GM18517 (cell line): ENCODE measurements at regions not wholly inside any gene's neighbourhood (a gene's known extent, or its start where the extent isn't known, plus 50 kb on each side); places are given as distances from the start of the nearest gene placed in this dataset.
"Not testable (repeated sequence)": the region's sequence is repeated elsewhere in the genome, so short reads cannot be mapped to it uniquely, and the experiment has no call there.

Experiments used
- ATAC-seq: cut with Tn5 transposase; IDR thresholded peaks from one replicate; pipeline ENCODE4 v1.9.1; 2021; ENCODE audit warnings: mild to moderate bottlenecking, moderate library complexity; ENCODE audit not compliant: unreplicated experiment

DNA sequence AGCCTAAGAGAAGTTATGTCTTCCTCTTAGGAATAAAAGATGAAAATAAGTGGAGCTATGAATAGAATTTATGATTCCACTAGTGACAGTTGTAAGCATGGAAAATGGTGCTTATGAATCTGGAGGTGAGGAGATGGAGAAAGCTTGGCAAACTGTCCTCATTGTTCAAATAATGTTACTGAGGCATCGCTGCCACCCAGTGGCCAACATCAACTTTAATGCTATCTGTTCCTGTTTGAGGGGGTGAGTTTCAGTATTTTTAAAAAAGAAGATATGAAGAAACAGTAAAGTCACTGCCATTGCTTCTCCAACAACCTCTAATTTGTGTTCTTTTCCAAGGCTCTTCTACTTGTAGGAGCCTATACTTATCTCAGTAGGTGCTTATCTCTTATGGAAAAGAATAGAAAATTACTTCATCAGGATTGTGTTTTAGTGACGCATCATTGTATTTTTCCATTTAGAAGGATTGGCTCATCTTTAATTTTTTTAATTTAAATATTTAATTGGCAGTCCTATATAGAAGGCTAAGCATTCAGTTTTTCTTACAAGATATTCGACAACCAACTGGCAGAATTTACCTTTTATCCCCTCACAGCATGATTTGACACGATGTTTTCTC lies 260.4 kb upstream of the P2RY1 start:
- peak; percentile 83 for ATAC-seq

- ATAC-seq = no peak
Observed at GRCh38 chr3:152578769-152579168, 256.2 kb upstream of the P2RY1 start.

DNA sequence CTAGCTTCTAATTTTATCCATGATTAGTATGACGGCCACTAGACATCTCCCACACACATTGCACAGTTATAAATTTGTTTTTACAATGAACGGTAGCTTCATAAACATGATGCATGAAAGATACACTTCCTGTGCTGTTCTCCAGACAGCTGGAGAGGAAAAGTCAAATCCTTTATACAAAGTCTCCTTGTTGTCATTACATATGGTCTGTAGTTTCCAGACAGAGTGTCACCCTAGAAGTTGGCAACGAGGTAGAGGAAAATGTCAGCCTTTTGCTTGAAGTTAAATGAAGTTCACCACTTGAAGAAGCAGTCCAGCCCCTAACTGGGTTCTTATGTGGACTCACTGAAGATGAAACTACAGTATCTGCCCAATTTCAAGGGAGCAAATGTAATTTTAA lies 253.0 kb upstream of the P2RY1 start:
- ATAC-seq = no peak

GRCh38 chr3:152583963-152584362 lies 251.0 kb upstream of the P2RY1 start:
- ATAC-seq = no peak

GRCh38 chr3:152586974-152587373 lies 248.0 kb upstream of the P2RY1 start:
- no peak for ATAC-seq

- ATAC-seq = no peak
Observed at GRCh38 chr3:152587861-152588260, 247.1 kb upstream of the P2RY1 start.

- ATAC-seq = no peak
Observed at GRCh38 chr3:152589644-152590043, 245.3 kb upstream of the P2RY1 start.

GRCh38 chr3:152591515-152591914 lies 243.4 kb upstream of the P2RY1 start:
- no peak for ATAC-seq

DNA sequence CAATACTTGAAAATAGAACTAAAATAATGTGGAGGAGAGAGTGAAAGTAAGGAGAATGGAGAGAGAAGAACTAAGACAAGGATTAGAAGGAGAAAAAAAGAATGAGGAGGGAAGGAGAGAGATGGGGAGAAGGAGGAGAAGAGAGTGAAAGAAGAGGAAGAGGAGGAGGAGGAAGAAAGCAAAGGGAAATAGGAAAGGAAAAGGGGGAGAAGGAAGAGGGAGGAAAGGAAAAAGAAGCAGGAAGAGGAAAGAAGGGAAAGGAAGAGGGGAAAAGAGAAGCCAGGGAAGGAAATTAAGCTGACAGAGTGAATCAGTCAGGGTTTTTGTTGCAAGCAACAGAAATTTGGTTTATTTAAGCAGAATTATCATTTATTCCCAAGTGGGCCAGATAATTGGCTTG lies 241.7 kb upstream of the P2RY1 start:
- no peak for ATAC-seq

DNA sequence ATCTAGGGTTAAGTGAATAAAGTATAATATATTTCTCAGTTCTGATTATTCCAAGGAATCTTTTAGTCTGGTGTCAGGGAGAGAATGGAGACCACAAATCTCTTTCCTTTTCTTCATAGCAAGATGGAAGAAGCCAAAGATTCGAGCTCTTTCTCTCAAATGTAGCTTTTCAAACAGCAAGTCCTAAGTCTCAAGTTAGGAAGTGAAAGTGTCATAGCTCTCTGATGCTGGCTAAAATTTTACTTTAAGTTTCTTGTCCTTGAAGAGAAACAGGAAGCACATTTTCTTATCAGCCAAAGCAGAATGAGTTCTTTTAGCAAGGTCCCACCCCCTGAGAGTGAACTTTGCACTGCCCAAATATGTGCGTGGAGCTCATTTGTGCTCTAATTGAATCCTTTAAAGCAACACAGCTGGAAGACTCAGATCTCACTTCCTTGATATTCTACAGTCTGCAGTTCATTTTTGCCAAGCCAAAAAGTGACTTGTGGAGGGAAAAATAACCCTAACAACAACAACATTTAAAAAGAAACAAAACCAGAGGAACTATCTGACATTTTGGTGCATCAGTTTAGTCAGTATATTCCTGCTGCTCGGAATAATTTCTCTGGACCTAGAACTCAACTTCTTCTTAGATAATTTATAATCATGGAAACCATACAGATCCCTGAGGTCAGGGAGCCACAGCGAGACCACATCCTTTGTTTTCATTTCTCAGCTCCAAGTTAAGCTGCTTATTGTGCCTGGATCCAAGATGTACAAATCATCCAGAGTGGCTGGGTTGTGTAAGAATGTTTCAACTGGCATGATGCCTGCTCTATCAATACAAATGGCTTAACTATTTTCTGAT lies 238.7 kb upstream of the P2RY1 start:
- peak; percentile 100 for ATAC-seq

- not testable (repeated sequence) for ATAC-seq
Observed at GRCh38 chr3:152596832-152597231, 238.1 kb upstream of the P2RY1 start.

DNA sequence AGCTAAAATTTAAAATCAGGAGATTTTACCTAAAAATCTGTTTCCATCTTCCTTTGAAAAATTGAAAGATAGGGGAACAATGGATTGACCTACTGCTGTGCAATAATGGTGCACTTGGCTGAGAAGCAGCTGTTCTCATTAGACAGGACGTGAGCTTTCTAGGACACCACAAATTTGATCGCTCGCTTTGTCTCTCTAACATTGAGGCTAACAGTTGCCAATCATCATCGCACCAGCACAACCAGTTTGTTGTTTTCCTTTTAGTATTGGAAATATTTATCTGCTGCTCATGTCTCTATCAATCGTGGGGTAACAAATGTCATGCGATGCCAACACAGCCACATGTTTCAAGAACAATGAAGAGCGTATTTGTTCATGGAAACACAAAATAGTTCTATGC lies 228.8 kb upstream of the P2RY1 start:
- ATAC-seq = no peak

DNA sequence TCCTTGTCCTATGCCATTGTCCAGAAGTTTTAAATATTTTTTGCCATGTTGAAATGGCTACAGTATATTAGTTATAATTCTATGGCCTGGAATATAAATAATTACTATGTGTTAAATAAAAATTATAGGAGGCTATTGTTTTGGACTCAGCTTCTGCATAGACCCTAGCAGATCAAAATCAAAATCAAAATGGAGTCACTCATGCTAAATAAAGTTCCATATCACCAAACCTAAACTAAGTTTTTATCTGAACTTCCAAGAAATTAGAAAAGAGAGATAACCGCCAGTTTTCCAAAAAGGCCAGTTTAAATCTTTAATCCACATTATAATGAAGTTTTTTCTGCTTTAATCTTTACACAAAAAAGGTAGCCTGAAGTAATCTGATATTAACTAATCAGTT lies 227.8 kb upstream of the P2RY1 start:
- no peak for ATAC-seq

- ATAC-seq = no peak
Observed at GRCh38 chr3:152608696-152609594, 226.0 kb upstream of the P2RY1 start.

- ATAC-seq = no peak
Observed at GRCh38 chr3:152609891-152610290, 225.0 kb upstream of the P2RY1 start.

- ATAC-seq = no peak
Observed at GRCh38 chr3:152610622-152611021, 224.3 kb upstream of the P2RY1 start.

GRCh38 chr3:152611905-152612304 lies 223.0 kb upstream of the P2RY1 start:
- no peak for ATAC-seq

DNA sequence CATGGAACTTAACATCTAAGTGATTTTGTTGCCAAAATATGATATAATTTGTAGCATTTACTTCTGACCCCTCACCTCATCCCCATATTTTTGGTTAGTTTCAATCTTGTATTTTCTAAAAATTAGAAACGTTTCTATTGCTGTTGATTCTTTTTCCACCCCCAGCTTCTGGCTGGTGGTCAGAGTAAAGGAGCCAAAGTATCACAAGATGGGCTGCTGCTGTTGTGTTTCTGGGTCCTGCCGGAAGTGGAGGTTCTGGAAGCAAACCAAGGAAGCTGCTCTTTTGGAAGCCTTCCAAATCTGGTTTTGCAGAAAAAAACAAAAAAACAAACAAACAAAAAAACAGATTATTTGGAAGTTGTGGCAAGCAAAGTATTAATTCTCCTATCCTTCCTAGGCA lies 221.1 kb upstream of the P2RY1 start:
- no peak for ATAC-seq

DNA sequence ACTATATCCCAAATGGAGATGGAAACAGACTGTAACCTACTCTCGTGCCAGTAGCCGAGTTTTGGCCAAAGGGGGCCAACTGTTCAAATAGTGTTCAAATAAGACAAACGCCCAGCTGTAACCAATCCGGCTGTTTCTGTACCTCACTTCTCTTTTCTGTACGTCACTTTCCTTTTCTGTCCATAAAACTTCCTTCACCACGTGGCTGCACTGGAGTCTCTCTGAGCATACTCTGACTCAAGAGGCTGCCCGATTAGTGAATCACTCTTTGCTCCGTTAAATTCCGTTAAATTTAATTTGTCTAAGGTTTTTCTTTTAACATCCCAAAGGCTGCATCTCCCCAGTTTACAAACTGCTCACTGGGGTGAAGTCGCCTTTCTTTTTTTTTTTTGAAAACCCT lies 219.2 kb upstream of the P2RY1 start:
- ATAC-seq = no peak

DNA sequence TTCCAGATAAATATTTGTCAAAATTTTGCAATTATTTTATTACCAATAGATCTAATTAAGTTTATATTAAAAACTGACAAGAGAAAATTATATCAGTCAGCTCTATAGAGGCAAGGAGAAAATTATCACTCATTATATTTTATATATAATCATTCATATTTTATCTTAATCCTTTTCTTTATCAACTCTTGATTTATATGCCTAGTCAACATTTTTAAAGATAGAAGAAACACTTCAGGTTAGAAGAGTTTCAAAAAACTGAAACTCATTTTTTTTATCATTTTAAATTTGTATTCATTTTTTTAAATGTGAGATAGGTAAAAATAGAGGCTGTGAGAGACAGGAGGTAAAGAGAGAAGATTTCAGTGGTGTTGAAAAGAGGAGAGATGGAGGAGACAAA lies 217.3 kb upstream of the P2RY1 start:
- ATAC-seq = no peak

DNA sequence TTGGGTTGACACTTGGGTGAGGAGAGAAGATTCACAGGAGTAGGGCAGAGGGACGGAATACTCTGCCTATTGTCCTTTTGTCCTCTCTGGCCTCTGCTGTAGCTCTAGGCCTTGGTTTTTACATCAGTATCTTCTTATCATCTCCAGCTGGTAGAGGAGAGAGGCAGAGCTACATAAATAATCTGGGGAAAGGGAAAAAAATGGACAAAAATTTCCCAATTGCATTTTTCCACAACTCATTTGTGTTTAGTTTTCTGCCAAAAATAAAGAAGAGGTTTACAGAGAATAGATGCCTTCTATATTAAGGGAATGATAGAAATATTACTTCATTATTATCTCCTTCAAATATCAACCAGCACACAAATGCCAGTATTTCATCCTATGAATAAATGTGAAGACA lies 216.4 kb upstream of the P2RY1 start:
- no peak for ATAC-seq

GRCh38 chr3:152619691-152620090 lies 215.2 kb upstream of the P2RY1 start:
- ATAC-seq = no peak
